ENCODE measurements at regions not wholly inside any gene's neighbourhood (a gene's known extent, or its start where the extent isn't known, plus 50 kb on each side); places are given as distances from the start of the nearest gene placed in this dataset.

DNA sequence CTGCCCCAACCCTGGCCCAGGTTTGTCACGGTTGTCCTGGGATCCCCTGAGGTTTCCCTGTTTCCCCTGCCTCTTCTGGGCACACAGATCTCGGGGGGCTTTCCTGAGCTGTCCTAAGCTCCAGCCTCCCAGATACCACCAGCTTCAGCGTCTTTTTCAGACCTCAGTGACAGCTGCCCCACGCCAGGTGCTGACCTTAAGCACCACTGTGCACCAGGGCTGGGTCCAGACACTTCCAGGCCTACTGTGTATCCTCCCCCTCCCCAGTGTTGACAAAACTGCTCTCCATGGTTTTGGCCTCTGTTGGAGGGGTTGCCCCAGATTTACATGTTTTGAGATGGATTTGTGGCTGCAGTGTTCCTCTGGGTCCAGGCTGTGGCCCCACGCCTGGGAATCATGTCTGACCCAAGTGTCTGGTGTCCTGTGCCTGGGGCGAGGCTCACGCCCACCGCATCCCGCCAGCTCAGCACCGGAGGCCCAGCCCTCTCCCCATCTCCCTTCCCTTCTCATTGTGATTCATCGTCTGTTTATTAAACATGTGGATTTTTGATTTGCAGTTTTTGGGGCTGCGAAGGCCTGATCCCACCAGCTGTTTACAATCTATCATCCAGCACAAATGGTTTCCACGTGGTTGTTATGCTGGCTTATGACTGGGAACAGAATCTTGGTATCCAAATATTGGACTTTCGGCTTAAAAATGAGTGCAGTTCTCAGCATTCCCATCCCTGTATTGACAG lies 82.1 kb downstream of the METRNL start:
- 95% methylated on average over 8 of the region's 14 CpGs for WGBS (ENCODE audit: insufficient coverage)
- TF ChIP-seq, protein P1, sequence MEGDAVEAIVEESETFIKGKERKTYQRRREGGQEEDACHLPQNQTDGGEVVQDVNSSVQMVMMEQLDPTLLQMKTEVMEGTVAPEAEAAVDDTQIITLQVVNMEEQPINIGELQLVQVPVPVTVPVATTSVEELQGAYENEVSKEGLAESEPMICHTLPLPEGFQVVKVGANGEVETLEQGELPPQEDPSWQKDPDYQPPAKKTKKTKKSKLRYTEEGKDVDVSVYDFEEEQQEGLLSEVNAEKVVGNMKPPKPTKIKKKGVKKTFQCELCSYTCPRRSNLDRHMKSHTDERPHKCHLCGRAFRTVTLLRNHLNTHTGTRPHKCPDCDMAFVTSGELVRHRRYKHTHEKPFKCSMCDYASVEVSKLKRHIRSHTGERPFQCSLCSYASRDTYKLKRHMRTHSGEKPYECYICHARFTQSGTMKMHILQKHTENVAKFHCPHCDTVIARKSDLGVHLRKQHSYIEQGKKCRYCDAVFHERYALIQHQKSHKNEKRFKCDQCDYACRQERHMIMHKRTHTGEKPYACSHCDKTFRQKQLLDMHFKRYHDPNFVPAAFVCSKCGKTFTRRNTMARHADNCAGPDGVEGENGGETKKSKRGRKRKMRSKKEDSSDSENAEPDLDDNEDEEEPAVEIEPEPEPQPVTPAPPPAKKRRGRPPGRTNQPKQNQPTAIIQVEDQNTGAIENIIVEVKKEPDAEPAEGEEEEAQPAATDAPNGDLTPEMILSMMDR (IDR thresholded peaks at IDR 0.05): no peak
- TF ChIP-seq EZH2 (IDR thresholded peaks at IDR 0.05; ENCODE audit: borderline replicate concordance, insufficient read depth, low read depth, low read length, poor library complexity, severe bottlenecking): no peak
- Histone ChIP-seq H3K4me2 (replicated peaks; ENCODE audit: low read depth, low read length, poor library complexity, severe bottlenecking) (no peak overlapping the region), H3K9me3 (ENCODE audit: control extremely low read depth in 1 of 3, control insufficient read depth in 2 of 3, insufficient read depth in 1 of 3, low read length in 2 of 3) (no peaks in the 10 kb centered on the region), H2AFZ (ENCODE audit: insufficient read depth, low read depth, low read length, poor library complexity, severe bottlenecking) (no peak overlapping the region), H3K27ac (ENCODE audit: low read length in 2 of 2) (no peak overlapping the region), H3K9ac (ENCODE audit: low read length) (no peak overlapping the region), H3K4me3 (ENCODE audit: control extremely low read depth in 1 of 5, extremely low read depth in 1 of 5, insufficient read depth in 1 of 5, low read depth in 2 of 5, low read length in 4 of 5) (no peak overlapping the region), H3K27me3 (replicated peaks in 1 of 4; ENCODE audit: control extremely low read depth in 1 of 4, control insufficient read depth in 3 of 4, insufficient read depth in 4 of 4, low read length in 3 of 4) (peaks cover 0 to 7% (median 0%) of the 10 kb centered on the region in 4 experiments), H3K36me3 (replicated peaks in 1 of 2; ENCODE audit: control extremely low read depth in 1 of 2, control insufficient read depth in 1 of 2, extremely low read depth in 1 of 2, insufficient read depth in 2 of 2, low read length in 1 of 2) (no peaks in the 10 kb centered on the region), H3K4me1 (ENCODE audit: control insufficient read depth in 2 of 2, insufficient read depth in 2 of 2, low read length in 2 of 2) (no peaks in the 10 kb centered on the region), H4K20me1 (ENCODE audit: control insufficient read depth, insufficient read depth, low read length, poor library complexity, severe bottlenecking) (no peaks in the 10 kb centered on the region), H3K79me2 (ENCODE audit: control insufficient read depth, insufficient read depth, low read length) (no peaks in the 10 kb centered on the region)
- no peak for DNase-seq
- no peaks in the 10 kb centered on the region for H3K4me1 Mint-ChIP-seq
- ChIA-PET POLR2A (no interaction called here), CTCF (no interaction called here)
- H3K27me3 Mint-ChIP-seq: peaks cover 48% of the 10 kb centered on the region
- no peak overlapping the region for H3K4me3 Mint-ChIP-seq
- intact Hi-C loops (cut with micrococcal nuclease): no loop called here
- peaks cover 4% of the 10 kb centered on the region for H3K9me3 Mint-ChIP-seq (ENCODE audit: insufficient read depth)
- no peak overlapping the region for H3K27ac Mint-ChIP-seq
- ATAC-seq (ENCODE audit: low read depth): no peak

DNA sequence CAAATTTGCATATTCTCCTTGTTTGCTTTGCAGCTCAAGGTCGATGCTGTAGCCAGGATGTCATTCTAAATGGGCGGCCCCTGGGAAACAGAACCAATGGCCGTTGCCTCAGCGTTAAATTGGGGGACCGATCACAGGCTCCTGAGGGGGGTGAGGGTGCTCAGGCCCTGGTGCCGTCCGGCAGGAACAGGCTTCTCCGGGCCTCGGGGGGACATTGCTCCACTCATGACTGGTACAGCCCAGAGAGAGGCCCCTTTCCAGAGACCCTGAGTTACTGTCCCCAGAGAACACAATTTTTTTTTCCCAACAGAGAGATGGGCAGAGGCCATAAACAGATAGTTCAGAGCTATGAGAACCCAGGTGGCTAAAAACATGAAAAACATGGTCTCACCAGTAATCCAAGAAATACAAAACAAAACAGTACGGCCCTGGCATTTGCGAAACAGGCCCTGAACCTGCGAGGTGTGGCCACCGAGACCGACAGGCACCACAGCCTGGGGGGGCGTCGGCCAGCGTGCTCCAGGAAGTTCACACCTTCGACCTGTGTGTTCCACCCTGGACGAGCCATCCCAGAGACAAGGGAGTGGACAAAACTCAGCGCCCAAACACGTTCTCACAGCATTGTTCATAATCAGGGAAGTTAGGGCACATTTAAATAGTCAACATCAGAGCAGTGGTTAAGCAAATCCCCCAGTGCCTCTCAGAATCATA lies 82.8 kb downstream of the METRNL start:
- H3K4me2 ChIP-seq (replicated peaks; ENCODE audit: low read depth, low read length, poor library complexity, severe bottlenecking): no peak overlapping the region
- H3K27ac ChIP-seq (ENCODE audit: low read length in 2 of 2): no peak overlapping the region
- Mint-ChIP-seq H3K27ac (no peak overlapping the region), H3K9me3 (ENCODE audit: insufficient read depth) (peaks cover 9% of the 10 kb centered on the region), H3K4me1 (no peaks in the 10 kb centered on the region), H3K27me3 (peaks cover 53% of the 10 kb centered on the region), H3K4me3 (no peak overlapping the region)
- no peaks in the 10 kb centered on the region for H3K79me2 ChIP-seq (ENCODE audit: control insufficient read depth, insufficient read depth, low read length)
- peaks cover 0 to 7% (median 0%) of the 10 kb centered on the region in 4 experiments for H3K27me3 ChIP-seq (replicated peaks in 1 of 4; ENCODE audit: control extremely low read depth in 1 of 4, control insufficient read depth in 3 of 4, insufficient read depth in 4 of 4, low read length in 3 of 4)
- H3K4me1 ChIP-seq (ENCODE audit: control insufficient read depth in 2 of 2, insufficient read depth in 2 of 2, low read length in 2 of 2): no peaks in the 10 kb centered on the region
- POLR2A ChIA-PET: no interaction called here
- no peak overlapping the region for H3K4me3 ChIP-seq (ENCODE audit: control extremely low read depth in 1 of 5, extremely low read depth in 1 of 5, insufficient read depth in 1 of 5, low read depth in 2 of 5, low read length in 4 of 5)
- ATAC-seq (ENCODE audit: low read depth): no peak
- WGBS (ENCODE audit: insufficient coverage): 96% methylated on average over 19 of the region's 21 CpGs
- no peaks in the 10 kb centered on the region for H3K9me3 ChIP-seq (ENCODE audit: control extremely low read depth in 1 of 3, control insufficient read depth in 2 of 3, insufficient read depth in 1 of 3, low read length in 2 of 3)
- intact Hi-C loops (cut with micrococcal nuclease): no loop called here
- CTCF ChIA-PET: no interaction called here
- TF ChIP-seq EZH2 (IDR thresholded peaks at IDR 0.05; ENCODE audit: borderline replicate concordance, insufficient read depth, low read depth, low read length, poor library complexity, severe bottlenecking): no peak
- TF ChIP-seq, protein P1 (IDR thresholded peaks at IDR 0.05): no peak
- H2AFZ ChIP-seq (ENCODE audit: insufficient read depth, low read depth, low read length, poor library complexity, severe bottlenecking): no peak overlapping the region
- H3K9ac ChIP-seq (ENCODE audit: low read length): no peak overlapping the region
- no peaks in the 10 kb centered on the region for H3K36me3 ChIP-seq (replicated peaks in 1 of 2; ENCODE audit: control extremely low read depth in 1 of 2, control insufficient read depth in 1 of 2, extremely low read depth in 1 of 2, insufficient read depth in 2 of 2, low read length in 1 of 2)
- no peak for DNase-seq
- H4K20me1 ChIP-seq (ENCODE audit: control insufficient read depth, insufficient read depth, low read length, poor library complexity, severe bottlenecking): no peaks in the 10 kb centered on the region

All from B cell (primary cell).